ENCODE measurements at regions not wholly inside any gene's neighbourhood (a gene's known extent, or its start where the extent isn't known, plus 50 kb on each side); places are given as distances from the start of the nearest gene placed in this dataset.

- no peak for TF ChIP-seq EZH2phosphoT487 (IDR thresholded peaks at IDR 0.05; ENCODE audit: insufficient read depth, low read depth)
- no peak for TF ChIP-seq EZH2 (IDR thresholded peaks at IDR 0.05; ENCODE audit: insufficient read depth, poor library complexity, severe bottlenecking)
These were observed 438.7 kb downstream of the BCKDHB start for GRCh38 chr6:80544976-80545722.

Measured in GM23248 (cell line).